SK-N-SH (cell line): ENCODE measurements at regions not wholly inside any gene's neighbourhood (a gene's known extent, or its start where the extent isn't known, plus 50 kb on each side); places are given as distances from the start of the nearest gene placed in this dataset.

ENCODE experiments used
- CTCF ChIA-PET: fragments of 300-600, 350-600 bp; formaldehyde crosslinking; extraction: SDS; loops from one replicate; lab custom pipeline; 2021; lab: Yijun Ruan, JAX
- POLR2A ChIA-PET: fragments of 350-600 bp; sonication (Branson Sonifier 250); formaldehyde crosslinking; extraction: SDS; loops from one replicate; lab custom pipeline; 2020; ENCODE audit warnings: antibody characterized with exemption, inconsistent platforms; lab: Yijun Ruan, JAX
- DNase-seq: peaks from one replicate; pipeline ENCODE4 v3.0.0; 2012
- H2AFZ ChIP-seq: fragments of 200-600 bp; sonication (generic); 2 replicates; pipeline ENCODE4 v1.8.1; 2016; ENCODE audit warnings: antibody characterized with exemption, mild to moderate bottlenecking, low read depth
- H3F3A ChIP-seq: fragments of 200-600 bp; sonication (generic); replicated peaks from 2 replicates; pipeline ENCODE3; 2016; ENCODE audit warnings: antibody characterized with exemption, mild to moderate bottlenecking; ENCODE audit not compliant: insufficient read depth
- H3K27ac ChIP-seq, 2 experiments: fragments of 200-500 bp in 1 of 2; fragments of 200-600 bp in 1 of 2; sonication (Bioruptor generic) in 1 of 2; sonication (generic), shearing (Covaris generic) in 1 of 2; 2 replicates each; pipeline versions ENCODE4 v1.5.1 to v1.6.1; 2014 to 2016; ENCODE audit warnings: low read depth in 2 of 2, inconsistent platforms in 1 of 2, low read length in 1 of 2, mild to moderate bottlenecking in 1 of 2, mixed read lengths in 1 of 2
- H3K27me3 ChIP-seq: fragments of 200-600 bp; sonication (generic), shearing (Covaris generic); 2 replicates; pipeline ENCODE4 v1.6.1; 2016; ENCODE audit warnings: mixed run types; ENCODE audit not compliant: insufficient read depth
- H3K36me3 ChIP-seq, 2 experiments: fragments of 200-500 bp in 1 of 2; fragments of 200-600 bp in 1 of 2; sonication (Bioruptor generic) in 1 of 2; sonication (generic) in 1 of 2; replicated peaks in 1 of 2; 2 replicates each; pipeline versions ENCODE3 to v1.5.1; 2014 to 2016; ENCODE audit warnings: low read length in 1 of 2, mild to moderate bottlenecking in 1 of 2; ENCODE audit not compliant: insufficient read depth in 2 of 2, control insufficient read depth in 1 of 2
- H3K4me1 ChIP-seq, 2 experiments: fragments of 200-500 bp in 1 of 2; fragments of 200-600 bp in 1 of 2; sonication (Bioruptor generic) in 1 of 2; sonication (generic), shearing (Covaris generic) in 1 of 2; 2 replicates each; pipeline versions ENCODE4 v1.5.1 to v1.6.1; 2014 to 2016; ENCODE audit warnings: low read depth in 1 of 2, low read length in 1 of 2, mixed run types in 1 of 2; ENCODE audit not compliant: insufficient read depth in 2 of 2, control insufficient read depth in 1 of 2
- H3K4me2 ChIP-seq: fragments of 200-600 bp; sonication (generic), shearing (Covaris generic); 2 replicates; pipeline ENCODE4 v1.6.1; 2017; ENCODE audit warnings: mixed run types
- H3K4me3 ChIP-seq, 2 experiments: fragments of 200-500 bp in 1 of 2; fragments of 200-600 bp in 1 of 2; sonication (Bioruptor generic) in 1 of 2; sonication (generic), shearing (Covaris generic) in 1 of 2; 2 replicates each; pipeline versions ENCODE4 v1.5.1 to v1.8.1; 2014 to 2016; ENCODE audit warnings: low read depth in 2 of 2, inconsistent platforms in 1 of 2, low read length in 1 of 2, mild to moderate bottlenecking in 1 of 2, mixed read lengths in 1 of 2, moderate library complexity in 1 of 2
- H3K79me2 ChIP-seq: fragments of 200-600 bp; sonication (generic); 2 replicates; pipeline ENCODE4 v1.8.1; 2017; ENCODE audit warnings: mild to moderate bottlenecking; ENCODE audit not compliant: insufficient read depth
- H3K9ac ChIP-seq: fragments of 200-600 bp; sonication (generic); 2 replicates; pipeline ENCODE4 v1.6.1; 2017; ENCODE audit warnings: mixed run types
- H3K9me2 ChIP-seq: fragments of 200-600 bp; sonication (generic); 2 replicates; pipeline ENCODE4 v1.6.1; 2017; ENCODE audit warnings: mixed run types
- H3K9me3 ChIP-seq: fragments of 200-600 bp; sonication (generic); 2 replicates; pipeline ENCODE4 v1.6.1; 2017; ENCODE audit warnings: mixed run types, mild to moderate bottlenecking, moderate library complexity
- H4K20me1 ChIP-seq: fragments of 200-600 bp; sonication (generic); 2 replicates; pipeline ENCODE4 v1.6.1; 2017; ENCODE audit warnings: mild to moderate bottlenecking, mixed run types; ENCODE audit not compliant: insufficient read depth
- CTCF ChIP-seq: fragments of 200-600 bp; sonication (generic); IDR thresholded peaks from 2 replicates; pipeline ENCODE4 v1.6.1; 2017; ENCODE audit warnings: antibody characterized with exemption, mild to moderate bottlenecking, moderate library complexity
- FOXJ3 ChIP-seq: sonication (generic); formaldehyde crosslinking; IDR thresholded peaks from 2 replicates; pipeline ENCODE4 v1.5.1; 2020; ENCODE audit warnings: mild to moderate bottlenecking, missing genetic modification reagents
- GABPA ChIP-seq: IDR thresholded peaks from 2 replicates; pipeline ENCODE4 v1.4.0; 2012; ENCODE audit warnings: low read depth, mild to moderate bottlenecking
- GATA2 ChIP-seq: sonication (generic); formaldehyde crosslinking; IDR thresholded peaks from 2 replicates; pipeline ENCODE4 v1.5.0; 2020; ENCODE audit warnings: mild to moderate bottlenecking, missing genetic modification reagents
- JUND ChIP-seq: IDR thresholded peaks from 2 replicates; pipeline ENCODE4 v1.4.0; 2012
- MAX ChIP-seq: IDR thresholded peaks from 2 replicates; pipeline ENCODE4 v1.4.0; 2012; ENCODE audit warnings: low read depth
- MEF2A ChIP-seq: IDR thresholded peaks from 2 replicates; pipeline ENCODE4 v1.4.0; 2012; ENCODE audit warnings: low read depth, borderline replicate concordance
- MXI1 ChIP-seq: IDR thresholded peaks from 2 replicates; pipeline ENCODE4 v1.6.1; 2012; ENCODE audit warnings: mild to moderate bottlenecking, low read depth, low read length, improper control_type of control experiment
- NFIC ChIP-seq: IDR thresholded peaks from 2 replicates; pipeline ENCODE4 v1.4.0; 2012; ENCODE audit warnings: borderline replicate concordance
- NRF1 ChIP-seq: IDR thresholded peaks from 2 replicates; pipeline ENCODE4 v1.6.1; 2012; ENCODE audit warnings: low read depth, mild to moderate bottlenecking, low read length
- PBX3 ChIP-seq: IDR thresholded peaks from 2 replicates; pipeline ENCODE4; 2012
- RAD21 ChIP-seq: IDR thresholded peaks from 2 replicates; pipeline ENCODE4 v1.6.1; 2012; ENCODE audit warnings: mild to moderate bottlenecking, low read length
- RXRA ChIP-seq: IDR thresholded peaks from 2 replicates; pipeline ENCODE4 v1.4.0; 2012; ENCODE audit warnings: low read depth, mild to moderate bottlenecking, borderline replicate concordance
- SIN3A ChIP-seq: IDR thresholded peaks from 2 replicates; pipeline ENCODE4 v1.6.1; 2012; ENCODE audit warnings: low read depth, mild to moderate bottlenecking, low read length, moderate library complexity, borderline replicate concordance
- SMC3 ChIP-seq: IDR thresholded peaks from 2 replicates; pipeline ENCODE4 v1.6.1; 2012; ENCODE audit warnings: low read depth, low read length, improper control_type of control experiment
- USF1 ChIP-seq: IDR thresholded peaks from 2 replicates; pipeline ENCODE4 v1.4.0; 2012; ENCODE audit warnings: low read depth, borderline replicate concordance
- USF2 ChIP-seq: fragments of 150-350 bp; IDR thresholded peaks from 2 replicates; pipeline ENCODE4 v1.6.1; 2017; ENCODE audit warnings: antibody characterized with exemption, low read length, low read depth, borderline replicate concordance

GRCh38 chr5:94009161-94009560, 267.8 kb upstream of the POU5F2 start:
- DNase-seq: no peak
- Histone ChIP-seq H3K36me3 (peaks cover 2 to 4% of the 10 kb centered on the region in 2 experiments), H3K9me3 (0 out of 2 replicates have a peak, but pooled peaks cover 3% of the 10 kb centered on the region), H3K79me2 (no peaks in the 10 kb centered on the region), H3K4me2 (no peak overlapping the region), H2AFZ (no peak overlapping the region), H3K4me3 (no peak overlapping the region), H3K27ac (no peak overlapping the region), H3K4me1 (no peaks in the 10 kb centered on the region; a peak in 1 of 4 replicates), H3K27me3 (no peaks in the 10 kb centered on the region), H3K9me2 (0 out of 2 replicates have a peak, but pooled peaks cover 5% of the 10 kb centered on the region), H3F3A (no peaks in the 10 kb centered on the region), H4K20me1 (no peaks in the 10 kb centered on the region), H3K9ac (no peak overlapping the region)
- CTCF ChIA-PET: no interaction called here
- TF ChIP-seq SIN3A (no peak), CTCF (no peak), SMC3 (no peak), GATA2 (CRISPR knock-in tag) (no peak), JUND (no peak), PBX3 (no peak), USF1 (no peak), RAD21 (no peak), MXI1 (no peak), FOXJ3 (no peak), NRF1 (no peak), GABPA (no peak), MAX (no peak), NFIC (no peak), RXRA (no peak), USF2 (no peak), MEF2A (no peak)
- POLR2A ChIA-PET: no interaction called here
